Heart left ventricle (tissue), 13 donors: ENCODE measurements at regions not wholly inside any gene's neighbourhood (a gene's known extent, or its start where the extent isn't known, plus 50 kb on each side); places are given as distances from the start of the nearest gene placed in this dataset.

Experiments used
- CTCF ChIP-seq, 12 donors: fragments of 200-600 bp; sonication (generic) in 4 of 12; IDR thresholded peaks; one replicate each; pipeline versions ENCODE4 v1.5.0 to v1.8.0; 2018 to 2022; ENCODE audit warnings: antibody characterized with exemption in 12 of 12, mild to moderate bottlenecking in 5 of 12
- POLR2A ChIP-seq, 2 donors: fragments of 450-650 bp; IDR thresholded peaks; one replicate each; pipeline ENCODE4 v1.6.1; 2017; ENCODE audit warnings: antibody characterized with exemption in 2 of 2, mild to moderate bottlenecking in 2 of 2, moderate library complexity in 2 of 2
- donor health status: ischemic (EF 13 %, LVEDD 7.1; RV severe dilation, severe dysfunction).
- donor health status: DM: no; HTN: yes; CAD: no.
- donor health status: DM: no; HTN: no; CAD: no.
- donor health status: ischemic (EF 25% LVEDD 6.9; RV normal size, moderate dysfunction).
- donor health status: ischemic (EF 25% LVEDD 5.7; RV mildly dilated, moderate dysfunction).
- donor health status: ischemic (EF 35%, LVEDD 5.7; RV mildly dilated, moderate dysfunction).
- donor health status: nonischemic (EF 11% LVEDD 7.7; RV severe dilation, severe dysfunction).
- donor health status: DM: yes; HTN: yes; CAD: no.
- donor health status: PGD.
- donor health status: ischemic (EF 29% LVEDD 5.4; RV normal size, mild dysfunction).
- donor health status: nonischemic (EF 23%, LVEDD 6.1; RV moderate dilation, normal function).

GRCh38 chr5:158061451-158061850, 202.5 kb upstream of the CLINT1 start:
- TF ChIP-seq CTCF (IDR thresholded peaks at IDR 0.05) (no peak), POLR2A (IDR thresholded peaks at IDR 0.05) (no peak)
